OCI-M2 (cell line): ENCODE measurements at regions not wholly inside any gene's neighbourhood (a gene's known extent, or its start where the extent isn't known, plus 50 kb on each side); places are given as distances from the start of the nearest gene placed in this dataset.

ENCODE experiments used
- DNase-seq: peaks from one replicate; lab custom pipeline; 2025; ENCODE audit not compliant: unreplicated experiment; lab: John Stamatoyannopoulos, UW

- no peak for DNase-seq
These were observed 195.5 kb downstream of the SIM1 start for GRCh38 chr6:100269189-100269588.

DNA sequence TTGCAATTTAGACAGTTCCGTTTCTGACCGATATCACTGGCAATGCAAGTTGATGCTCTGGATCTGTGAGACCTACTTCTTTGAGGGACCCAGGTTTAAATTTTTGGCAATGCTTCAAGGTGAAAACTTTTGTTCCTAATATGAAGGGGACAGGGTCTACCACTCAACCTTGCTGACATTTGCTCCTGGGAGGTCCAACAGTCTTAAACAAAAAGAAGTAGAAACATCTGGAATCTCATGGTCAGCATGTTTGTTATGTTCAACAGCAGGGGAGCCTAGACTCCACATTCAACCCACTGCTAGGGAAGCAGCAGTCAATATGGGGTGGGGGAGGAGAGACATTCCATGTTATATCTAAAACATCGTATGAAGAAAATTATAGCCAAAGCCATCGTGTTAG, 196.4 kb downstream of the SIM1 start:
- no peak for DNase-seq

DNA sequence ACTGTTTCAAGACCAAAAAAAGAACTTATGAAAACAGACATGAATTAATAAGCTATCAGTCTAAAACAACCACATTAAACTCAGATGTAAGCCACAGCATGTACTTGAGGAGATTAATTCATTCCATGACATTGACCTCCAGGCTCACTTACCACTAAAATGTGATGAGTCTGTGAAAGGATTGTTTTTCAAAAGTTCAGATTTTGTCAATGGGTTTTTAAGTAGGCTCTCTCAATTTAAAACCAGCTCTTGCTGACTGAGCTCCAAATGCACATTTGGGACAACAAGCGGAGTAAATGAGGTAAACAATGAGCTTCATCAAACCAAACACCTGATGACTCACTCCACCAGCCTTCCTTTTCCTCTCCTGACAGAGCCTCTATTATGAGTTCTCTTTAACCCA, 197.0 kb downstream of the SIM1 start:
- no peak for DNase-seq

GRCh38 chr6:100266494-100267401, 198.0 kb downstream of the SIM1 start:
- no peak for DNase-seq

DNA sequence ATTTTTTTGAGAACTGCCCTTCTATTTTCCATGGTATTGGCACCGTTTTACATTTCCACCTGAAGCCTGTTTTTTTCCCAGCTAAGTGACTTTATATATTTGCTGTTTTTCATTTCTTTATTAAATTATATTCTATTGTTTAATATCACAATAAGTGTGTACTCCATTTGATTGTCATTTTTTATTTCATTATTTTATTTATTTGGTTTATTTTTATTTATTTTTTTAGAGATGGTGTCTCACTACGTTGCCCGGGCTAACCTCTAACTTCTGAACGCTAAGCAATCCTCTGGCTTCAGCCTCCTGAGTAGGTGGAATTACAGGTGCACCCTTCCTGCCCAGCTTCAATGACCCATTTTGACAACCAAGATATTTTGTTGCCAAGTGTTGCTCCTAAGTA, 202.6 kb downstream of the SIM1 start:
- DNase-seq = no peak

DNA sequence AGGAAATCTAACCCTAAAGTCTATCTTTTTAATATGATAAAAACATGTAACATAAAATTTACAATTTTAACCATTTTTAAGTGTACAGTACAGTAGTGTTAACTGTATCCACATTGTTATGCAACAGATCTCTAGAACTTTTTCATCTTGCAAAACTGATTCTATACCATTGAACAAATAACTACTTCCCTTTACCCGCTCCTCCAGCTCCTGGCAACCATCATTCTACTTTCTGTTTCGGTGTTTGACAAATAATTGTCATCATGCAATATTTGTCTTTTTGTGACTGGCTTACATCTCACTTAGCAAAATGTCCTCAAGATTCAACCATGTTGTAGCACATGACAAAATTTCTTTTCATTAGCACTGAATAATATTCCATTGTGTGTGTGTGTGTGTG, 203.2 kb downstream of the SIM1 start:
- no peak for DNase-seq

GRCh38 chr6:100260584-100260983, 204.1 kb downstream of the SIM1 start:
- DNase-seq = no peak

DNA sequence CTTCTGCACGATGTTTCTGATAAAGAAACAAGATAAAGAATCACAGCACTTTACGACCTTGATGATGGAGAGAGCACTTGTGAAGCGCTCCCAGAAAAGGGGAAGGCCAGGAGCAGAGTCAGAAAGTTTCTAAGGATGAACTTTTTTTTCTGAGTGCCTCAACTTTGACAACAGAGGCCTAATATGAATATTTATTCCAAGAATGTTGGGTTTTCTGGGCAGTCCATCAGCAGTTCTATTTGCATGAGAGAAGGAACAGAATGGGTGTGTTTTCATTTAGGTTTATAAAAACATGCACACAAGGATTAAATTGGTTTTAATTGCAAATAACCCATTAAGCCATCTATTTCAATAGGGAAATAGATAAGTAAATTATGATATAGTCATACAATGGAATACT, 204.9 kb downstream of the SIM1 start:
- no peak for DNase-seq

DNA sequence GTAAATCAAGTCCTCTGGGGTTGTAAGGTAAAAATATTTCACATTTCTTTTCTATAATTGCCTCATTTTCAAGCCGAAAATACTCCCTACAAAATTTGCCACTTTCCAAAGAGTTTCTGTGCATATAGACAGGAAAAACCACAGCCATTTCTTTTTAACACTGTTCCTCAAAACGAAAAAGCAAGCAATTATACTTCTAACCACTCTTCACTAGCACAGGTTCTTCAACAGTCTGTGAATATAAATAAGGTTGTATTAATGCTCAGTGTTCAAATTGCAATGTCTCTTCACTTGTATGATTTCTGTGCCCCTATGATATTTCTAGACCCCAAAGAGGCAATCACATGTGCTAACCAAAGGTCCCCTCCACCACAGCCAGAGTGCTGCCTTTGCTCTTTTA, 206.0 kb downstream of the SIM1 start:
- DNase-seq = no peak

DNA sequence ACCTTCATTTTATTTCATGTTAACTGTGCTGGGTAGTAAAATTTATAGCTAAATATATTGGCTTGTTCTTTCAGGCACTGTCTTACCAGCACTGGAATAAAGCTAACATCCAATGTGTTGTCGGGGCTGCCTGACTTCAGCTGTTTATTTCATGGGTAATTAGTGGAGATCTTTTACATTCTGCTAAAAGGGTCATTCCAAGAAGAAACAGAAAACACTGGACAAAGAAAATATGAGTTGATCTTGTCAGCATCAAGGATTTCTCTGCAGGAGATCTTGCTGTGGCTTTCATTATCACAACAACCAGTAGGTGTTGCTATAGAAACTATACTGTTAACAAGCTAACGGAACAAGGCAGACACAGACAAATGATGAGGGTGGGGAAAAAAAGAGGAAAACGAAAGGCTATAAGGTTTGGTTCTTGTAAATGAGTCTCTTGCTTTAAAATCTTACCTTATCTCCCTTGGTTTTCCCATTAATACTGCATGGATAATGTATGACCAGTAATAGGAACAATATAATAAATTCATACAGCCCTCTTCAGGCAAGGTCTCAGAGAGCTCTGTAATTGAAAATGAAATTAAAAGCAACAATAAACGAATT, 206.8 kb downstream of the SIM1 start:
- DNase-seq = peak; percentile 55

GRCh38 chr6:100255701-100256100, 209.0 kb downstream of the SIM1 start:
- DNase-seq = no peak

DNA sequence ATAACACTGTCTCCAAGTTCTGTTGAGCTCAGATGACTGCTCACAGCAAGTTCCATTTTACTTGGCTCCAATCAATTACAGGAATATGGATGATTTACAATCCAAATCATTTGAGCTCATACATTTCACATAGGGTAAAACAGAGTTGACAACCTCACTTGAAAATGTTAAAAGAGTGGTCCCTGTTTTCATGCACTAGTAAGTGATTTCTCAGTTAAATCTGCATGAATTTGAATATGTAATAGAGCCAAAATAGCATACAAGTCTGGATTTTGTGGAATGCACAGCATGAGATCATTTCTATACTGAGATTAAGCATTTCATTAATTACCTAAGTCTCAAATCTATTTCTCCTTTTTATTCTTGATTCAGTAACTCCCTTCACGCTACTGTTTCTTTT, 217.6 kb downstream of the SIM1 start:
- no peak for DNase-seq

DNA sequence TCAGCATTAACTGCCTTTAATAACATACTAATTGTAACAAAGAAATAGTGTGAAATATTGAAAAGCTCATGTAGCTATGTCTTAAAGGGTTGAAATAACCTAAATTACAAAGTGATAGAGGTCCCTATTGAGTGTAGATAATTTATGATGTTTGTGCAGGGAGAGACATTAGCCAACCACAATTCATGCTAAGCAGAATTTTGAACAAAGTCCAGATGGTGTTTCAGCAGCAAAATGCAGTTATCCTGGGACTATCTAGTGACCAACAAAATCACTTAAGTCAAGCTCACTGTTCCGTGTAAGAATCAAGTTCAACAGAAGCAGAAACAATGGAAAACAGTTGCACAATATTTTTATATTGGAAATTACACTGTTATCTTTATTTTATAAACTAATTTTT, 218.5 kb downstream of the SIM1 start:
- DNase-seq = no peak

- no peak for DNase-seq
These were observed 223.9 kb downstream of the SIM1 start for GRCh38 chr6:100240798-100241197.

DNA sequence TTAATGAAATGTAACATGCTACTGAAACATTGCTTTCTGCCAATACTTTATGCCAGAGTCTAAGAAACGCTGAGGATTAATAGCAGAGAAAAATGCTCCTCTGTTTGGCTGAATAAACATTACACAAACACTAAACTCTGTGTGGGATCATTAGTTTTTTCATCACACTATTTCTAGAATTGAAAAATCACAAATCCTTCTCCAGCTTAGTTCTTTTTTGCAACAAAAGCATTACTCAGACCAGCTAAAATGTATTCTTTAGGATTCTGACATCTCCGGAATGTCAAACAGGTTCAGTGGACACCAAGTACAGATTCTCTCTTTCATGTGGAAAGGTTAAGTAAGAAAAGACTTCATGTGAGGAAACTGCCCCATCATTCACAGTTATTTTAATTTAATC, 226.9 kb downstream of the SIM1 start:
- no peak for DNase-seq

DNA sequence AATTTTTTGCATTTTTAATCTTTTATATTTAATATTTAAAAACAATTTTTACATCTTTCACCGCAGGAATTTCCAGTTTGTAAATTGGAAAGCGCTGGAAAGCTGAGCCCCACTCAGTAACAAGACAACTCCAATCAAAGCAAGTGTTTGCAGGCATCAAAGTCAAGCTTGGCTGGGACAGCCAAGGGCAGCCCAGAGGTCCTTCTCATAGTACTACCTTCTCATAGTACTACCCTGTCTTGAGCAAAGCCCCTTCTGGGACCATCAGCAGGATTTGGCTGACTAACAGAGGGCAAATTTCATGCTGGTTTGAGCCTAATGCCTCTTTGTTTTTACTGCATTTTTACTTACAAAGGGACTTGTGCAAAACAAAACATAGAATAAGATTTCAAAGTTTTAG, 228.3 kb downstream of the SIM1 start:
- DNase-seq = no peak

DNA sequence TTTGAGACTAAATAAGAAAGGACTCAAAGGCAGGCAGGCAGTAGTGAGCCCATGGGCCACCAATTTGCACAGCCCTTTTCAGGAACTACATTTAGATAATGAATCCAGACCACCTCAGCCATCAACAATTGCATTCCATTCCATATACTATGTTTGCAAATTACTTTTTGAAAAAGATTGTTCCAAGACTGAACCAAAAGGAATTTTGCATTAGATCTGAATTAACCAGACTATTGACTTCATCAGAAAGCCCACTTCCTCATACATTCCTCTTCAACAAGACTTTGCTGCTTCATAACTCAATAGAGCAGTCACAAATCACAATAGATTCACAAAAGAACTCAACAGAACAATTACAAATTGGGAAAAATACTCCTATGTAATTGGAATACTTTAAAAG, 229.1 kb downstream of the SIM1 start:
- no peak for DNase-seq

DNA sequence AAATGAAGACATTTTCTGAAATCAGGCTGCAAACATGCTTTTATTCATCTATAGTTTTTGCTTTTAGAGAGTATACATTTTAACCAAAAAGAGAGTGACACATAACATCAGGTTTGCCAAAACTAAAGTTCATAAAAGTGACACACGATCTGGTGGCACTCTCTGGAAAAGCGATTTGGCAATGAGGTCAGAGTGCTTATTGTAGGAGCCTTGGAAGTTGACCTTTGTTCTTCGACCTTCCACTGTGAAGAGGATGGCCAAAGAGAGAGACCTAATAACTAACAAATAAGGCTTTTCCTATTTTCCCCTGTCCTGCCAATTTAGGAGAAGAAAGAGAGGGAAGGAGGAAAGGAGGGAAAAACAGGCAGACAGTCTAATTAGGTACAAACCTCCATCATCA, 230.1 kb downstream of the SIM1 start:
- no peak for DNase-seq

- DNase-seq = no peak
These were observed 231.7 kb downstream of the SIM1 start for GRCh38 chr6:100232781-100233573.

DNA sequence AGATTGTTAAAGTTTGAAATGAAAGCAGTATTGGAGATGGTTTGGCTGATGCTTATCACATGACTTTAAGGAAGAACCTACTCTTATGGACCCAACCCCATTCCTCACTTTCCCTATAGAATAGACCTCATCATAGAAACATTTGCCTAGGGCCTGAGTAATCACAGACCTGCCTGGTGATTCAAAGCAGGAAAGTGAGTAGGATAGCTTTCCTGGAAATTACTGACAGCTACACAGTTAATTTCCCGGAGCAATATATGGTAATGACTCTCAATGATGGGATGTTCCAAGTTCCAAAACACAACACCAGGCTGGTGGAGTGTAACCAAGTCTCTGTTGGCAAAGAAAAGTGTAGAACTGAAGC, 233.8 kb downstream of the SIM1 start:
- DNase-seq = no peak

DNA sequence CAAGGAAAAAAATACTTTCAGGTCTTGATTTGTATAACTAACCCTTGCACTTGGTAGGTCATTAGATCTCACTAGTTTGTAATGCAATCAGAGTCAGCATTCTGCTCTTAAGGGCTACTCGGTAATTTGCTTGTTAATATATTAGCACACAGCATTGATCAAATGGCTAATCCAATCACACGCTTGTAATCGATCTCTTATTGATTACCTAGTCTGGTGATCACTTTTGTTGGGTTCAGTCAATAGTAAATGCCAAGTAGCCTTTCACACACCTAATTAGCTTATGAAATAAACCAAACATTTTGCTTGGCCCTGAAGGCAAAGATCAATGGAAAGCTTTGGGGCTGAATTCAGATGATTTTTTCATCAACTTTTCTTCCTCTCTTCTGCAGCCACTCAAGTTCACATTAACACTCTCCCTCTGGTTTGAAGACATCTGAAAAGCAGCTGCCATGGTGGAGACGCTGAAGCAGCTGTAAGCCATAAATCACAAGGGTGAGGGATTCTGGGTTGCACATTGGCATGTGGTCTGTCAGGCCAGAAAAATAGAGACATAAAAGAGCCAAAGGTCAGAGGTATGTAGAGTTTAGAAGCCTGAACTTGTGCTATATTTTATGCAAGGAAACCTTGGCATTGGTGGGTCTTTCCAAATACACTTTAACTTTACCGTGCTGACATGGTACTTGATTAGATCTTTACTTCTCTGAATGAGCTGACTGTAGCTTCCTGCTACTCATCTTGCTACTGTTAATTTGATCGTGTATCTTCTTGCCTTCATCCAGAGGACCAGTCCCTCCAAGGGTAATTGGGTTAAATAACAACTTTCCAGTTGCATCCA, 234.4 kb downstream of the SIM1 start:
- no peak for DNase-seq
